SK-N-SH (cell line): ENCODE measurements at regions not wholly inside any gene's neighbourhood (a gene's known extent, or its start where the extent isn't known, plus 50 kb on each side); places are given as distances from the start of the nearest gene placed in this dataset.

Source experiments
- CTCF ChIA-PET: fragments of 300-600, 350-600 bp; formaldehyde crosslinking; extraction: SDS; loops from one replicate; lab custom pipeline; 2021; lab: Yijun Ruan, JAX
- POLR2A ChIA-PET: fragments of 350-600 bp; sonication (Branson Sonifier 250); formaldehyde crosslinking; extraction: SDS; loops from one replicate; lab custom pipeline; 2020; ENCODE audit warnings: antibody characterized with exemption, inconsistent platforms; lab: Yijun Ruan, JAX
- DNase-seq: peaks from one replicate; pipeline ENCODE4 v3.0.0; 2012
- H2AFZ ChIP-seq: fragments of 200-600 bp; sonication (generic); 2 replicates; pipeline ENCODE4 v1.8.1; 2016; ENCODE audit warnings: antibody characterized with exemption, mild to moderate bottlenecking, low read depth
- H3F3A ChIP-seq: fragments of 200-600 bp; sonication (generic); replicated peaks from 2 replicates; pipeline ENCODE3; 2016; ENCODE audit warnings: antibody characterized with exemption, mild to moderate bottlenecking; ENCODE audit not compliant: insufficient read depth
- H3K27ac ChIP-seq, 2 experiments: fragments of 200-500 bp in 1 of 2; fragments of 200-600 bp in 1 of 2; sonication (Bioruptor generic) in 1 of 2; sonication (generic), shearing (Covaris generic) in 1 of 2; 2 replicates each; pipeline versions ENCODE4 v1.5.1 to v1.6.1; 2014 to 2016; ENCODE audit warnings: low read depth in 2 of 2, inconsistent platforms in 1 of 2, low read length in 1 of 2, mild to moderate bottlenecking in 1 of 2, mixed read lengths in 1 of 2
- H3K27me3 ChIP-seq: fragments of 200-600 bp; sonication (generic), shearing (Covaris generic); 2 replicates; pipeline ENCODE4 v1.6.1; 2016; ENCODE audit warnings: mixed run types; ENCODE audit not compliant: insufficient read depth
- H3K36me3 ChIP-seq, 2 experiments: fragments of 200-500 bp in 1 of 2; fragments of 200-600 bp in 1 of 2; sonication (Bioruptor generic) in 1 of 2; sonication (generic) in 1 of 2; replicated peaks in 1 of 2; 2 replicates each; pipeline versions ENCODE3 to v1.5.1; 2014 to 2016; ENCODE audit warnings: low read length in 1 of 2, mild to moderate bottlenecking in 1 of 2; ENCODE audit not compliant: insufficient read depth in 2 of 2, control insufficient read depth in 1 of 2
- H3K4me1 ChIP-seq, 2 experiments: fragments of 200-500 bp in 1 of 2; fragments of 200-600 bp in 1 of 2; sonication (Bioruptor generic) in 1 of 2; sonication (generic), shearing (Covaris generic) in 1 of 2; 2 replicates each; pipeline versions ENCODE4 v1.5.1 to v1.6.1; 2014 to 2016; ENCODE audit warnings: low read depth in 1 of 2, low read length in 1 of 2, mixed run types in 1 of 2; ENCODE audit not compliant: insufficient read depth in 2 of 2, control insufficient read depth in 1 of 2
- H3K4me2 ChIP-seq: fragments of 200-600 bp; sonication (generic), shearing (Covaris generic); 2 replicates; pipeline ENCODE4 v1.6.1; 2017; ENCODE audit warnings: mixed run types
- H3K4me3 ChIP-seq, 2 experiments: fragments of 200-500 bp in 1 of 2; fragments of 200-600 bp in 1 of 2; sonication (Bioruptor generic) in 1 of 2; sonication (generic), shearing (Covaris generic) in 1 of 2; 2 replicates each; pipeline versions ENCODE4 v1.5.1 to v1.8.1; 2014 to 2016; ENCODE audit warnings: low read depth in 2 of 2, inconsistent platforms in 1 of 2, low read length in 1 of 2, mild to moderate bottlenecking in 1 of 2, mixed read lengths in 1 of 2, moderate library complexity in 1 of 2
- H3K79me2 ChIP-seq: fragments of 200-600 bp; sonication (generic); 2 replicates; pipeline ENCODE4 v1.8.1; 2017; ENCODE audit warnings: mild to moderate bottlenecking; ENCODE audit not compliant: insufficient read depth
- H3K9ac ChIP-seq: fragments of 200-600 bp; sonication (generic); 2 replicates; pipeline ENCODE4 v1.6.1; 2017; ENCODE audit warnings: mixed run types
- H3K9me2 ChIP-seq: fragments of 200-600 bp; sonication (generic); 2 replicates; pipeline ENCODE4 v1.6.1; 2017; ENCODE audit warnings: mixed run types
- H3K9me3 ChIP-seq: fragments of 200-600 bp; sonication (generic); 2 replicates; pipeline ENCODE4 v1.6.1; 2017; ENCODE audit warnings: mixed run types, mild to moderate bottlenecking, moderate library complexity
- H4K20me1 ChIP-seq: fragments of 200-600 bp; sonication (generic); 2 replicates; pipeline ENCODE4 v1.6.1; 2017; ENCODE audit warnings: mild to moderate bottlenecking, mixed run types; ENCODE audit not compliant: insufficient read depth
- JUND ChIP-seq: IDR thresholded peaks from 2 replicates; pipeline ENCODE4 v1.4.0; 2012
- RFX5 ChIP-seq: IDR thresholded peaks from 2 replicates; pipeline ENCODE4 v1.6.1; 2012; ENCODE audit warnings: mild to moderate bottlenecking, improper control_type of control experiment, low read length
- RXRA ChIP-seq: IDR thresholded peaks from 2 replicates; pipeline ENCODE4 v1.4.0; 2012; ENCODE audit warnings: low read depth, mild to moderate bottlenecking, borderline replicate concordance
- TCF12 ChIP-seq: IDR thresholded peaks from 2 replicates; pipeline ENCODE4 v1.4.0; 2012
- WGBS: methylation state at CpG from one replicate; pipeline ENCODE4 v1.1.6; 2017; ENCODE audit warnings: low lambda C conversion rate; 5-methylcytosine and 5-hydroxymethylcytosine counted together
- TF ChIP-seq, protein P1 (sequence below): IDR thresholded peaks from 2 replicates; pipeline ENCODE4 v1.4.0; 2012; ENCODE audit warnings: low read depth, borderline replicate concordance
- TF ChIP-seq, protein P2 (sequence below): fragments of 200-600 bp; sonication (generic); IDR thresholded peaks from 2 replicates; pipeline ENCODE4 v1.6.1; 2017; ENCODE audit warnings: antibody characterized with exemption, mild to moderate bottlenecking, moderate library complexity
- TF ChIP-seq, protein P3 (sequence below): IDR thresholded peaks from 2 replicates; pipeline ENCODE4 v1.4.0; 2012; ENCODE audit warnings: low read depth, borderline replicate concordance
- TF ChIP-seq, protein P4 (sequence below): IDR thresholded peaks from 2 replicates; pipeline ENCODE4; 2012

DNA sequence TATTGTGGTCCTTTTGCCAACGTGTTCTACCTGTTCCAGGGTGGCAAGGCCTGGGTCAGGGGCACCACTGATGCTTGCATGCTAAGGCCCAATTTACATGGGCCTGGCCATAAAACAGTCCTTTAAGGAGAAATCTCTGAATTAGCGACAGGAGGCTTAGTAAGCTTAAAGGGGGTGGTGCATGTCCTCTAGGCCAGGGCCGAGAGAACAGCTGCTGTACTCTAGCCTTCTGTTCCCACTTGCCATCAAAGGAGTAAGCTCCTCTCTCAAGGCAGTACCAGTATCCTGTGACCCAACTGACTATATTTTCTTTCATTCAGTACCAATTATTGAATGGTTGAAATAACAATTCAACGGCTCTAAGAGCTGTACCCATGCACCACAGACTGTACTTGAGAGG is 67.7 kb upstream of the ZDHHC17 start:
- no peak for DNase-seq
- 77% methylated on average over 4 of the region's 4 CpGs for WGBS

DNA sequence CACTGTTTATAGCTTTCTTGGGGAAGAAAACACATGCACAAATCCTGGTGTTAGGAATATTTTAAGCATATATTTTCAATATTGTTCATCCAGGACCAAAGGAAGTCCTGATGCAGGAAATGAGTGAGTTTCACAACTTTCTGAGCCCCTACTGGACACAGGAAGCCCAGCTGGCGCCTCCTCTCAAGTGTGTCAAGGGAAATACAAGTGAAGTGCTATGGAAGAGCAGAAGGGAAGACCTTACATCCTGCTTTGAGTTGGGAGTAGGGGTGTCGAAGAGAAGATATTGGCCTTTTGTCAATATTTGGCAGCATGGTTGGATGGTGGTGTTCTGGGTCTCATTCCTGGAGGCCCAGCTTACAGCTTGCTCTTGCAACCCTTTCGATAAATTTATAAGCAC is 66.1 kb upstream of the ZDHHC17 start:
- DNase-seq = no peak
- POLR2A ChIA-PET = no interaction called here
- CTCF ChIA-PET = no interaction called here
- Histone ChIP-seq H3K4me1 (peaks cover 0 to 4% of the 10 kb centered on the region in 2 experiments; a peak in 2 of 4 replicates), H3K79me2 (no peaks in the 10 kb centered on the region), H3K9ac (no peak overlapping the region), H3K27me3 (no peaks in the 10 kb centered on the region), H3K36me3 (no peaks in the 10 kb centered on the region), H3K27ac (no peak overlapping the region), H3K9me2 (no peaks in the 10 kb centered on the region), H3K9me3 (no peaks in the 10 kb centered on the region), H4K20me1 (no peaks in the 10 kb centered on the region), H2AFZ (peak overlapping the region; percentile 63; the same call in 1 of the 2 replicates), H3K4me2 (no peak overlapping the region), H3F3A (no peaks in the 10 kb centered on the region), H3K4me3 (no peak overlapping the region)
- TF ChIP-seq, protein P1, sequence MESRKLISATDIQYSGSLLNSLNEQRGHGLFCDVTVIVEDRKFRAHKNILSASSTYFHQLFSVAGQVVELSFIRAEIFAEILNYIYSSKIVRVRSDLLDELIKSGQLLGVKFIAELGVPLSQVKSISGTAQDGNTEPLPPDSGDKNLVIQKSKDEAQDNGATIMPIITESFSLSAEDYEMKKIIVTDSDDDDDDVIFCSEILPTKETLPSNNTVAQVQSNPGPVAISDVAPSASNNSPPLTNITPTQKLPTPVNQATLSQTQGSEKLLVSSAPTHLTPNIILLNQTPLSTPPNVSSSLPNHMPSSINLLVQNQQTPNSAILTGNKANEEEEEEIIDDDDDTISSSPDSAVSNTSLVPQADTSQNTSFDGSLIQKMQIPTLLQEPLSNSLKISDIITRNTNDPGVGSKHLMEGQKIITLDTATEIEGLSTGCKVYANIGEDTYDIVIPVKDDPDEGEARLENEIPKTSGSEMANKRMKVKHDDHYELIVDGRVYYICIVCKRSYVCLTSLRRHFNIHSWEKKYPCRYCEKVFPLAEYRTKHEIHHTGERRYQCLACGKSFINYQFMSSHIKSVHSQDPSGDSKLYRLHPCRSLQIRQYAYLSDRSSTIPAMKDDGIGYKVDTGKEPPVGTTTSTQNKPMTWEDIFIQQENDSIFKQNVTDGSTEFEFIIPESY = no peak
- TF ChIP-seq, protein P2, sequence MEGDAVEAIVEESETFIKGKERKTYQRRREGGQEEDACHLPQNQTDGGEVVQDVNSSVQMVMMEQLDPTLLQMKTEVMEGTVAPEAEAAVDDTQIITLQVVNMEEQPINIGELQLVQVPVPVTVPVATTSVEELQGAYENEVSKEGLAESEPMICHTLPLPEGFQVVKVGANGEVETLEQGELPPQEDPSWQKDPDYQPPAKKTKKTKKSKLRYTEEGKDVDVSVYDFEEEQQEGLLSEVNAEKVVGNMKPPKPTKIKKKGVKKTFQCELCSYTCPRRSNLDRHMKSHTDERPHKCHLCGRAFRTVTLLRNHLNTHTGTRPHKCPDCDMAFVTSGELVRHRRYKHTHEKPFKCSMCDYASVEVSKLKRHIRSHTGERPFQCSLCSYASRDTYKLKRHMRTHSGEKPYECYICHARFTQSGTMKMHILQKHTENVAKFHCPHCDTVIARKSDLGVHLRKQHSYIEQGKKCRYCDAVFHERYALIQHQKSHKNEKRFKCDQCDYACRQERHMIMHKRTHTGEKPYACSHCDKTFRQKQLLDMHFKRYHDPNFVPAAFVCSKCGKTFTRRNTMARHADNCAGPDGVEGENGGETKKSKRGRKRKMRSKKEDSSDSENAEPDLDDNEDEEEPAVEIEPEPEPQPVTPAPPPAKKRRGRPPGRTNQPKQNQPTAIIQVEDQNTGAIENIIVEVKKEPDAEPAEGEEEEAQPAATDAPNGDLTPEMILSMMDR = peak; percentile 9; the same call in 1 of the 2 replicates
- WGBS = 93% methylated on average over 3 of the region's 3 CpGs

More for the DNA sequence above, 67.7 kb upstream of the ZDHHC17 start:
- H3K4me3 ChIP-seq = no peak overlapping the region
- no peaks in the 10 kb centered on the region for H3K79me2 ChIP-seq
- no peaks in the 10 kb centered on the region for H3K36me3 ChIP-seq
- no peaks in the 10 kb centered on the region for H3K9me3 ChIP-seq
- H4K20me1 ChIP-seq = no peaks in the 10 kb centered on the region
- no peaks in the 10 kb centered on the region for H3K27me3 ChIP-seq
- H2AFZ ChIP-seq = no peak overlapping the region
- no peaks in the 10 kb centered on the region for H3K9me2 ChIP-seq
- H3F3A ChIP-seq = no peaks in the 10 kb centered on the region
- no peak overlapping the region for H3K9ac ChIP-seq
- H3K4me2 ChIP-seq = no peak overlapping the region
- H3K27ac ChIP-seq = no peak overlapping the region
- POLR2A ChIA-PET = no interaction called here
- TF ChIP-seq RXRA (no peak), RFX5 (no peak), TCF12 (no peak), JUND (no peak)
- TF ChIP-seq, protein P3, sequence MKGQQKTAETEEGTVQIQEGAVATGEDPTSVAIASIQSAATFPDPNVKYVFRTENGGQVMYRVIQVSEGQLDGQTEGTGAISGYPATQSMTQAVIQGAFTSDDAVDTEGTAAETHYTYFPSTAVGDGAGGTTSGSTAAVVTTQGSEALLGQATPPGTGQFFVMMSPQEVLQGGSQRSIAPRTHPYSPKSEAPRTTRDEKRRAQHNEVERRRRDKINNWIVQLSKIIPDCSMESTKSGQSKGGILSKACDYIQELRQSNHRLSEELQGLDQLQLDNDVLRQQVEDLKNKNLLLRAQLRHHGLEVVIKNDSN = no peak
- TF ChIP-seq, protein P2 = no peak
- TF ChIP-seq, protein P4, sequence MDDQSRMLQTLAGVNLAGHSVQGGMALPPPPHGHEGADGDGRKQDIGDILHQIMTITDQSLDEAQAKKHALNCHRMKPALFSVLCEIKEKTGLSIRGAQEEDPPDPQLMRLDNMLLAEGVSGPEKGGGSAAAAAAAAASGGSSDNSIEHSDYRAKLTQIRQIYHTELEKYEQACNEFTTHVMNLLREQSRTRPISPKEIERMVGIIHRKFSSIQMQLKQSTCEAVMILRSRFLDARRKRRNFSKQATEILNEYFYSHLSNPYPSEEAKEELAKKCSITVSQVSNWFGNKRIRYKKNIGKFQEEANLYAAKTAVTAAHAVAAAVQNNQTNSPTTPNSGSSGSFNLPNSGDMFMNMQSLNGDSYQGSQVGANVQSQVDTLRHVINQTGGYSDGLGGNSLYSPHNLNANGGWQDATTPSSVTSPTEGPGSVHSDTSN = no peak
- H3K4me1 ChIP-seq = peaks cover 0 to 6% of the 10 kb centered on the region in 2 experiments; a peak in 2 of 4 replicates
- CTCF ChIA-PET = interaction anchor here (1.5 kb wide), 1 partner anchor 315 kb away, joined by 4 read pairs; no protein-coding TSS in a partner anchor
